ENCODE measurements at regions not wholly inside any gene's neighbourhood (a gene's known extent, or its start where the extent isn't known, plus 50 kb on each side); places are given as distances from the start of the nearest gene placed in this dataset.

GRCh38 chr14:52125885-52126284 is 57.0 kb upstream of the NID2 start:
- TF ChIP-seq CTCF (IDR thresholded peaks at IDR 0.05) (no peak), POLR2A (IDR thresholded peaks at IDR 0.05) (no peak)

Data from thyroid gland (tissue), 4 donors.